Panc1 (cell line): ENCODE measurements at regions not wholly inside any gene's neighbourhood (a gene's known extent, or its start where the extent isn't known, plus 50 kb on each side); places are given as distances from the start of the nearest gene placed in this dataset.
"Not testable (repeated sequence)": the region's sequence is repeated elsewhere in the genome, so short reads cannot be mapped to it uniquely, and the experiment has no call there.

Experiments used
- CTCF ChIP-seq: fragments of 450-650 bp; IDR thresholded peaks from 2 replicates; pipeline ENCODE4 v1.5.1; 2017; ENCODE audit warnings: mild to moderate bottlenecking
- POLR2AphosphoS5 ChIP-seq: IDR thresholded peaks from 2 replicates; pipeline ENCODE4 v1.6.1; 2012; ENCODE audit warnings: mild to moderate bottlenecking, low read depth, low read length, moderate library complexity
- REST ChIP-seq, 2 experiments: IDR thresholded peaks; 2 replicates each; pipeline ENCODE4 v1.6.1; 2011 to 2012; ENCODE audit warnings: low read depth in 2 of 2, control low read depth in 1 of 2, low read length in 1 of 2, mild to moderate bottlenecking in 1 of 2, moderate library complexity in 1 of 2; ENCODE audit not compliant: insufficient read depth in 1 of 2
- SIN3A ChIP-seq: IDR thresholded peaks from 2 replicates; pipeline ENCODE4 v1.6.1; 2012; ENCODE audit warnings: low read depth, mild to moderate bottlenecking, low read length, moderate library complexity, borderline replicate concordance; ENCODE audit not compliant: insufficient read depth
- TCF7L2 ChIP-seq: IDR thresholded peaks from 2 replicates; pipeline ENCODE4 v1.6.1; 2011; ENCODE audit warnings: mild to moderate bottlenecking, low read depth, low read length, inconsistent platforms

GRCh38 chr10:45540589-45540988, 132.0 kb downstream of the ZFAND4 start:
- not testable (repeated sequence) for TF ChIP-seq CTCF; REST (IDR thresholded peaks at IDR 0.05; ENCODE audit: insufficient read depth in 1 of 2, low read depth in 2 of 2, low read length in 1 of 2); SIN3A; POLR2AphosphoS5; TCF7L2
